SK-N-MC (cell line): ENCODE measurements at regions not wholly inside any gene's neighbourhood (a gene's known extent, or its start where the extent isn't known, plus 50 kb on each side); places are given as distances from the start of the nearest gene placed in this dataset.

Experiments used
- EZH2 ChIP-seq: fragments of 200-600 bp; sonication (generic); IDR thresholded peaks from one replicate; pipeline ENCODE4 v1.6.1; 2017; ENCODE audit warnings: antibody characterized with exemption
- POLR2AphosphoS5 ChIP-seq: IDR thresholded peaks from 2 replicates; pipeline ENCODE4 v1.6.1; 2012; ENCODE audit warnings: mild to moderate bottlenecking, low read depth, low read length, borderline replicate concordance

DNA sequence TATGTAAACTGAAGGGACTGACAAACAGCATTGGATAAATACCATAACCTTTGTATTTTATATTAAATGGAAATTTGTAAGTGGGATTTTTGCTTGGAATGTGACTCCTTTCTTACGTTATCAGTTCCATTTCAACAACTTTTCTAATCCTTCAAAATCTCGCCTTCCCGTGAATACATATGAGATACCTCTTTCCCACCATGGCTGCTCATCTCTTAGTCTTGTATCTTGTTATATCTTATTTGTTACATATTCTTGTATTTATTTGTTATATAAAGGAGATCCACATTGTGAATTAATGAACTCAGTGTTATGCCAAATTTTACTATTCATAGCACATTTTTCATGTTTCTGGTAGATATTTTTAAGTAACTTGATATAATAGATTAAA, 623.7 kb downstream of the MCTP2 start:
- TF ChIP-seq EZH2 (no peak), POLR2AphosphoS5 (no peak)
